ENCODE measurements at regions not wholly inside any gene's neighbourhood (a gene's known extent, or its start where the extent isn't known, plus 50 kb on each side); places are given as distances from the start of the nearest gene placed in this dataset.

DNA sequence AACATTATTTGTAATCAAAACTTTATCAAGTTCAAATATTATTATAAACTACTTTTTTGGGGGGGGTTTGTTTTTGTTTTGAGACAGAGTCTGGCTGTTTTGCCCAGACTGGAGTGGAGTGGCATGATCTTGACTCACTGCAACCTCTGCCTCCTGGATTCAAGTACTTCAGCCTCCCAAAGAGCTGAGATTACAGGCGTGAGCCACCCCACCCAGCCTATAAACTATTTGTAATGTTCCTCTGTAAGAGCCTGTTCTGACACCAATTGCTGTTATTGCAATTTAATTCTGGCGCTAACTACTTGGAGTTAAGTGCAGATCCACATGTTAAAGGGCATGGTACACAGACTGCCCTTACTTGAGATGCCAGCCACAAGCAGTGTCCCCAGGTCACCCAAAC is 478.1 kb upstream of the NRP1 start:
- Histone ChIP-seq H3K36me3 (ENCODE audit: insufficient read depth, low read length) (no peaks in the 10 kb centered on the region), H3K4me3 (ENCODE audit: low read depth in 1 of 2, low read length in 2 of 2) (no peak overlapping the region), H3K4me1 (ENCODE audit: insufficient read depth, low read length) (no peaks in the 10 kb centered on the region), H3K27ac (ENCODE audit: low read length) (no peak overlapping the region), H3K9me3 (ENCODE audit: insufficient read depth, low read length, severe bottlenecking) (no peaks in the 10 kb centered on the region), H3K79me2 (ENCODE audit: insufficient read depth, low read length) (no peaks in the 10 kb centered on the region), H3K27me3 (ENCODE audit: insufficient read depth, low read length, poor library complexity) (no peaks in the 10 kb centered on the region), H2AFZ (ENCODE audit: low read depth, low read length) (no peak overlapping the region), H3K9ac (ENCODE audit: low read depth, low read length) (no peak overlapping the region), H3K4me2 (ENCODE audit: insufficient read depth, low read length) (no peak overlapping the region), H4K20me1 (ENCODE audit: insufficient read depth, low read length) (no peaks in the 10 kb centered on the region)
- TF ChIP-seq, protein P1, sequence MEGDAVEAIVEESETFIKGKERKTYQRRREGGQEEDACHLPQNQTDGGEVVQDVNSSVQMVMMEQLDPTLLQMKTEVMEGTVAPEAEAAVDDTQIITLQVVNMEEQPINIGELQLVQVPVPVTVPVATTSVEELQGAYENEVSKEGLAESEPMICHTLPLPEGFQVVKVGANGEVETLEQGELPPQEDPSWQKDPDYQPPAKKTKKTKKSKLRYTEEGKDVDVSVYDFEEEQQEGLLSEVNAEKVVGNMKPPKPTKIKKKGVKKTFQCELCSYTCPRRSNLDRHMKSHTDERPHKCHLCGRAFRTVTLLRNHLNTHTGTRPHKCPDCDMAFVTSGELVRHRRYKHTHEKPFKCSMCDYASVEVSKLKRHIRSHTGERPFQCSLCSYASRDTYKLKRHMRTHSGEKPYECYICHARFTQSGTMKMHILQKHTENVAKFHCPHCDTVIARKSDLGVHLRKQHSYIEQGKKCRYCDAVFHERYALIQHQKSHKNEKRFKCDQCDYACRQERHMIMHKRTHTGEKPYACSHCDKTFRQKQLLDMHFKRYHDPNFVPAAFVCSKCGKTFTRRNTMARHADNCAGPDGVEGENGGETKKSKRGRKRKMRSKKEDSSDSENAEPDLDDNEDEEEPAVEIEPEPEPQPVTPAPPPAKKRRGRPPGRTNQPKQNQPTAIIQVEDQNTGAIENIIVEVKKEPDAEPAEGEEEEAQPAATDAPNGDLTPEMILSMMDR (IDR thresholded peaks at IDR 0.05; ENCODE audit: borderline replicate concordance, extremely low read depth, low read length, poor library complexity, severe bottlenecking), result no peak
- no peak for TF ChIP-seq EZH2 (IDR thresholded peaks at IDR 0.05; ENCODE audit: borderline replicate concordance, low read depth, low read length, severe bottlenecking)
- DNase-seq (no peak), ATAC-seq (ENCODE audit: insufficient read depth, low read depth) (no peak)

DNA sequence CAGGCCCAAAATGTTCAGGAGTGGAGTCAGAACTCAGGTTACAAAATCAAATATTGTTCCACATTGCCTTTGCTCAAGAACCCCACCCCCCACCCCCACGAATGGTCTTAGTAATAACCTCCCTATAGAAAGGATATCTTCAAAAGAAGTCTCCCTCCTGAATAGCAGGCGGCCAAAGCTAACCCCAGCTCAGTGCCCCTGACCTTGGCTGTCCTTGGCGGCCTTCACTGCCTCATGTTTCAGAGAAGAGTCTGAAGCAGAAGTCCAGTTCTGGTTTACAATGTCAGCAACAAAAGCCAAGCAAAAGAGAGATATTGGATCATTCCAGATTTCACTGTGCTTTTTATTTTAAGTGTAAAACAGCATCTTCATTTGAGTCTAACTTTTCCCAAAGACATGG is 476.5 kb upstream of the NRP1 start:
- Histone ChIP-seq H3K27ac (ENCODE audit: low read length) (no peak overlapping the region), H3K36me3 (ENCODE audit: insufficient read depth, low read length) (no peaks in the 10 kb centered on the region), H2AFZ (ENCODE audit: low read depth, low read length) (no peak overlapping the region), H3K4me3 (ENCODE audit: low read depth in 1 of 2, low read length in 2 of 2) (no peak overlapping the region), H3K27me3 (ENCODE audit: insufficient read depth, low read length, poor library complexity) (no peaks in the 10 kb centered on the region), H3K79me2 (ENCODE audit: insufficient read depth, low read length) (no peaks in the 10 kb centered on the region), H3K9me3 (ENCODE audit: insufficient read depth, low read length, severe bottlenecking) (no peaks in the 10 kb centered on the region), H3K4me1 (ENCODE audit: insufficient read depth, low read length) (no peaks in the 10 kb centered on the region), H3K9ac (ENCODE audit: low read depth, low read length) (no peak overlapping the region), H3K4me2 (ENCODE audit: insufficient read depth, low read length) (no peak overlapping the region), H4K20me1 (ENCODE audit: insufficient read depth, low read length) (no peaks in the 10 kb centered on the region)
- ATAC-seq (ENCODE audit: insufficient read depth, low read depth), result no peak
- no peak for TF ChIP-seq EZH2 (IDR thresholded peaks at IDR 0.05; ENCODE audit: borderline replicate concordance, low read depth, low read length, severe bottlenecking)
- TF ChIP-seq, protein P1 (IDR thresholded peaks at IDR 0.05; ENCODE audit: borderline replicate concordance, extremely low read depth, low read length, poor library complexity, severe bottlenecking), result no peak
- DNase-seq, result no peak

DNA sequence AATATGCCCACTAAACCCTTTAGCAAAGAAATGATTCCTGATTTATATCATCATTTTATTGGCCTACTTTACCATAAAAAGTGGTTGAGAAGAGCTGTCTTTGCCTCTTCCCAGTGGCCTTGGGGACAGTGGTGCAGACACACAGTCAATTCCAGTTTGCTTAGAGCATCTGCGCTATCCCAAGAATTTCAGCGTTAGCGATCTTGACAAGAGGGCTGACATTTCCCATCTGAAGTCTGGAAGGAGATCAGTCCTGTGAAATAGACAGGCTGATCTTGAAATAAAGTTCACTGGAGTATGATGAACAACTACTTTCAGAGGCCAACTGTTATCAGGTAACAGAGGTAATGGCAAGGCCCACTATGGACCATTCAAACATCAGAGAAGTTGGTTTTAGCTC is 475.3 kb upstream of the NRP1 start:
- Histone ChIP-seq H3K27me3 (ENCODE audit: insufficient read depth, low read length, poor library complexity) (no peaks in the 10 kb centered on the region), H3K9ac (ENCODE audit: low read depth, low read length) (no peak overlapping the region), H4K20me1 (ENCODE audit: insufficient read depth, low read length) (no peaks in the 10 kb centered on the region), H3K9me3 (ENCODE audit: insufficient read depth, low read length, severe bottlenecking) (no peaks in the 10 kb centered on the region), H3K4me3 (ENCODE audit: low read depth in 1 of 2, low read length in 2 of 2) (no peak overlapping the region), H2AFZ (ENCODE audit: low read depth, low read length) (no peak overlapping the region), H3K36me3 (ENCODE audit: insufficient read depth, low read length) (no peaks in the 10 kb centered on the region), H3K4me1 (ENCODE audit: insufficient read depth, low read length) (no peaks in the 10 kb centered on the region), H3K79me2 (ENCODE audit: insufficient read depth, low read length) (no peaks in the 10 kb centered on the region), H3K27ac (ENCODE audit: low read length) (no peak overlapping the region), H3K4me2 (ENCODE audit: insufficient read depth, low read length) (no peak overlapping the region)
- DNase-seq, result no peak
- TF ChIP-seq, protein P1 (IDR thresholded peaks at IDR 0.05; ENCODE audit: borderline replicate concordance, extremely low read depth, low read length, poor library complexity, severe bottlenecking), result no peak
- TF ChIP-seq EZH2 (IDR thresholded peaks at IDR 0.05; ENCODE audit: borderline replicate concordance, low read depth, low read length, severe bottlenecking), result no peak
- ATAC-seq (ENCODE audit: insufficient read depth, low read depth), result no peak

DNA sequence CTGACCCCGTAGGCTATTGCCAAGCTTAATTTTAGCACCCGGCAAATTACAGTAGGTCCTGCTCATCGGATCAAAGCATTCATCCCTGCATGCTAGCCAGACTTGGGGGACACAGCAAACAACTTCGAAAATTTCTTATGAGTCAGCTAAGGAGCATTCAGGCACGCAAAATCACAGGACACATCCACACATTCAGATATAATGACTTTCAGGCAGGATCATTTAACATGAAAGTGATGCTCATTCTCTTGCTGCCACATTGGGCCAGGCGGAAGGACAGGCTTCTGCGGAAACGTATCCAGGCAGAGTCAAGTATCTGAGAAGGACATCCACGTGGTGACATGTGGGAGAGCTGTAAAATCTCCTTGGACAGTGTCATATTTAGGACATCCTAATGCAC is 474.0 kb upstream of the NRP1 start:
- Histone ChIP-seq H4K20me1 (ENCODE audit: insufficient read depth, low read length) (no peaks in the 10 kb centered on the region), H3K9ac (ENCODE audit: low read depth, low read length) (no peak overlapping the region), H3K36me3 (ENCODE audit: insufficient read depth, low read length) (no peaks in the 10 kb centered on the region), H3K4me1 (ENCODE audit: insufficient read depth, low read length) (no peaks in the 10 kb centered on the region), H3K79me2 (ENCODE audit: insufficient read depth, low read length) (no peaks in the 10 kb centered on the region), H3K4me2 (ENCODE audit: insufficient read depth, low read length) (no peak overlapping the region), H3K9me3 (ENCODE audit: insufficient read depth, low read length, severe bottlenecking) (no peaks in the 10 kb centered on the region), H3K27me3 (ENCODE audit: insufficient read depth, low read length, poor library complexity) (no peaks in the 10 kb centered on the region), H3K27ac (ENCODE audit: low read length) (no peak overlapping the region), H2AFZ (ENCODE audit: low read depth, low read length) (no peak overlapping the region), H3K4me3 (ENCODE audit: low read depth in 1 of 2, low read length in 2 of 2) (no peak overlapping the region)
- DNase-seq (no peak), ATAC-seq (ENCODE audit: insufficient read depth, low read depth) (no peak)
- TF ChIP-seq, protein P1 (IDR thresholded peaks at IDR 0.05; ENCODE audit: borderline replicate concordance, extremely low read depth, low read length, poor library complexity, severe bottlenecking), result no peak
- TF ChIP-seq EZH2 (IDR thresholded peaks at IDR 0.05; ENCODE audit: borderline replicate concordance, low read depth, low read length, severe bottlenecking), result no peak
